ENCODE measurements at regions not wholly inside any gene's neighbourhood (a gene's known extent, or its start where the extent isn't known, plus 50 kb on each side); places are given as distances from the start of the nearest gene placed in this dataset.
"Not testable (repeated sequence)": the region's sequence is repeated elsewhere in the genome, so short reads cannot be mapped to it uniquely, and the experiment has no call there.

GRCh38 chr1:213530611-213531320 is 457.0 kb upstream of the PROX1 start:
- no peak for DNase-seq (ENCODE audit: low read depth in 3 of 3, low spot score in 1 of 3)

GRCh38 chr1:213531369-213532310 is 456.1 kb upstream of the PROX1 start:
- DNase-seq (ENCODE audit: low read depth in 3 of 3, low spot score in 1 of 3): no peak

DNA sequence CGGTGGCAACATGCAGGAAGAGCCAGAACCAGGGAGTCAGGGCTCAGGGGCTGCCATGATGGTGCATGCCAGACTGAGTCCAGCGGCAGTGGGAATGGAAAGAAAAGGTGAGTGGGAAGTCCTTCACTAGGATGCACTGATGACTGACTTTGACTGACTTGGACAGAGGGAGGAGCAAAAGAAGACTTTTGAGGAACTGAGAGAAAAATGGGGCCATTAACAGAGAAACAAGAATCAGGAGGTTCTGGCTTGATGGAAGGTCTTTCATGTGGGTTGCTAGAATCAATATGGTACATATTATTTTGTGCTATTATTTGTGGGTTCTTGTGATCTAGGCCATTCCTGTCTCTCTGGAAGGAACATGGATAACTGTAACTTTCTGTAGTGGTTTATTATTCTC is 454.6 kb upstream of the PROX1 start:
- DNase-seq (ENCODE audit: low read depth in 3 of 3, low spot score in 1 of 3): no peak

- no peak for DNase-seq (ENCODE audit: low read depth in 3 of 3, low spot score in 1 of 3)
Observed at GRCh38 chr1:213535679-213536078, 452.1 kb upstream of the PROX1 start.

DNA sequence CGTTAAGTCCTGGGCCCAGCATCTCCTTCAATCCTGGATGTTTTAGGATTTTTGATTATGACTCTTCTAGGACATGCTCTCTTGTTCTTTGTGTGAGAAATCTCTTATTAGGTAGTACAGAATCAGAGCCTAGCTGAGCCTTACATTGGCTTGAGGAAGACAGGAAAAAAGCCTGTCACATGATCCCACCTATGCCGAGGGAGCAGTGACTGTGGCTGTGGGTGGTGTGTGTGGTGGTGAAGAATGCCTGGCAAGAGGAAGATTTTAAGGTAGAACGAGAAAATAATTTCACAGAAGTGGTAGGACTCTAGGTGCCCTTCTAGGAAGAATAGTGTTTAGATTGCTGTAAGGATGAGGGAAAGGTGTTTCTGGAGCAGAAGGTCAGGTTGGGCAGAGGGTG is 449.5 kb upstream of the PROX1 start:
- no peak for DNase-seq (ENCODE audit: low read depth in 3 of 3, low spot score in 1 of 3)

- no peak for DNase-seq (ENCODE audit: low read depth in 3 of 3, low spot score in 1 of 3)
Observed at GRCh38 chr1:213539464-213539863, 448.3 kb upstream of the PROX1 start.

DNA sequence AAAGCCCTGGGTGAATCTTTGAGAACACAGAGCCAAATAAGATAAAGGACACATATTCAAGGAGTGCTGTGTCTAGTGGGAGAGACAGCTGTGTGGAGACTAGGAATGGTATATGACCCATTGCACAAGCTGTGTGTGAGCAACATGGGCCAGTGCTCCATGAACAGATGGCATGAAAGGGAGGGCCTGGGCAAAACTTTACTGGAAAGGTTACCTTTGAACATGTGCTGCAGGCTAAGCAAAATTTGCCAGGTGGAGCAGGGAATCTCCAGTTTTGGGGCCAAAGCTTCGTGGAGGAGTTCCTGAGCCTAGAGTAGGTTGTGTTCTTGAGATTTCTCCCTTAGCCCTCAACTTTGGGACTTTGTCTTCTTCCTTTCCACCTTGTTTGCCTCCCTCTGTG is 446.1 kb upstream of the PROX1 start:
- DNase-seq (ENCODE audit: low read depth in 3 of 3, low spot score in 1 of 3): no peak

- DNase-seq (ENCODE audit: low read depth in 3 of 3, low spot score in 1 of 3): not testable (repeated sequence)
Observed at GRCh38 chr1:213545181-213545580, 442.6 kb upstream of the PROX1 start.

DNA sequence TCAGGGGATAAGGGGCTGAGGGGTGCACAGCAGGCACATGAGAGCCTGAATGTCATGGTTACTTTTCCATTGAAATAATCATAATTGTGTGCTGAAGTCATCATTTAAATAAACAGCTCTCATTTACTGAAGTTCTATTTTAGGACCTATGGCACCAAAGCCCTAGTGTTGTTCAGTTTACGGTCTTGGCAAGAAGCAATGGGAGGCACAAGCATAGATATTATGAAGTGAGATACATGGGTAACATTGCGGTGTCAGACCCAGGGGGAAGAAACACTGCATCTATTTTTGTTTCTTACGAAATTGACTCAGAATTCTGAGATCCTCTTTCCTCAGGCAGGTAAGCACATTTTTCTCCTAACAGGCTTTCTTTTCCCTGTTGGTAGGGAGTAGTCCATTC is 437.8 kb upstream of the PROX1 start:
- no peak for DNase-seq (ENCODE audit: low read depth in 3 of 3, low spot score in 1 of 3)

- no peak for DNase-seq (ENCODE audit: low read depth in 3 of 3, low spot score in 1 of 3)
Observed at GRCh38 chr1:213550804-213551203, 437.0 kb upstream of the PROX1 start.

DNA sequence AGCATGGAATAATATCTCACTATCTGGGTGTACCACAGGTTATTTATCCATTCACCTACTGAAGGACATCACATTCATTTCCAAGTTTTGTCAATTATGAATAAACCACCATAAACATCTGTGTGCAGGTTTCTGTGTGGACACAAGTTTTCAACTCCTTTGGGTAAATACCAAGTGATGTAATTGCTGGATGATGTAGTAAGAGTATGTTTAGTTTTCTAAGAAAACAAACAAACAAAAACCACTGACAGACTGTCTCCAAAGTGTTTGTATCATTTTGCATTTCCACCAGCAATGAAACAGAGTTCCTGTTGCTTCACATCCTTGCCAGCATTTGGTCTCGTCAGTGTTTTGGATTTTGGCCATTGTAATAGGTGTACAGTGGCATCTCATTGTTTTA is 435.7 kb upstream of the PROX1 start:
- DNase-seq (ENCODE audit: low read depth in 3 of 3, low spot score in 1 of 3): no peak

- DNase-seq (ENCODE audit: low read depth in 3 of 3, low spot score in 1 of 3): no peak
Observed at GRCh38 chr1:213560226-213560625, 427.5 kb upstream of the PROX1 start.

DNA sequence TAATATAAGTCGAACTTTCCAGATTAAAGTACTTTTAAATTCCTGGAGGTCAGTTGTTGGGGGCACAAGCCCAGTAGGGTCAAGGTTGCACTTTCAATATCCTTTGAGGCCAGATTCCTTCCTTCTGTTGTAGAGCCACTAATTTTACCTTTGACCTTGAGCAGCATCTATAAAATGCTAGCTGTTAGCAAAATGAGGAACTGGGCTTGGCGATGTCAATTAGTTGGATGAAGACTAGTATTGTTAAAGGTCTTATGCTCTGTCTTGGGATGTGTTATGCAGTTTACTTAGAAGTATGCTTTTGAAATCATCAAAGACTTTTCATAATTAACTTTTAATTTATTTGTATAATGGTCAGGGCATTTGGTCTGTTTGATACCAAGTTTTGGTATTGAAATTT is 425.9 kb upstream of the PROX1 start:
- no peak for DNase-seq (ENCODE audit: low read depth in 3 of 3, low spot score in 1 of 3)

GRCh38 chr1:213564215-213564659 is 423.5 kb upstream of the PROX1 start:
- no peak for DNase-seq (ENCODE audit: low read depth in 3 of 3, low spot score in 1 of 3)

GRCh38 chr1:213568929-213569815 is 418.6 kb upstream of the PROX1 start:
- no peak for DNase-seq (ENCODE audit: low read depth in 3 of 3, low spot score in 1 of 3)

DNA sequence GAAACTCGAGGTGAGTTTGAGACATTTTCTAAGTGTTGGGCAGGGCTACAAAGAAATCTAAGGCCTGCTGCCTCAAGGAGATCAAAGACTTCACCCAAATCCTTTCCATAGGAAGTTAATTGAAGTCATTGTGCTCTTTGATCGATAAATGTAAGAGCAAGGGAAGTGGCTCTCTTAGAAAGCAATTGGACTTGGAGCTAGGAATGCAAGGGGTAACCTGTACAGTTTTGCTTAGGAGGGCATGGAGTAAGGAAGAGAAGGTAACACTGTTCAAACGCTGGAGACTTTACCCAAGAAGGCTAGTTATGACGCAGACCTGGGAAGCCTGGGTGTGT is 418.0 kb upstream of the PROX1 start:
- DNase-seq (ENCODE audit: low read depth in 3 of 3, low spot score in 1 of 3): no peak

DNA sequence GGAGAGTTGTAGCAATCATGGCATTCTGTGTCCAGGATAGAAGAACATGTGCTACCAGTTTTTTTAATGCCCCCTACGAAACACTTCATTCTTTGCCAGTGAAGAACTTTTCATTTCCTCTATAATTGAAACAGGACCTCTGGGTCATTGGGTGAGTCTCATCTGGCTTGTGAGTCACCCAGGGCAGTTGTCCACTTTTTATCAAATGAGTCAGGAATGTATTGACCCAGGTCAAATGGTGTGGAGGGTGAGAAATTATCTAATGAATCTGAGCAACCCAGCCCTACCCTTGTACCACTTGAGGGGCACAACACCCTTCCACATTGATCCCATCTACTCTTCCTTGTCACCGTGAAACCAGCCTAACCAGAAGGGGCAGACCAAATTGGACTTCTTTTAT is 417.3 kb upstream of the PROX1 start:
- no peak for DNase-seq (ENCODE audit: low read depth in 3 of 3, low spot score in 1 of 3)

- DNase-seq (ENCODE audit: low read depth in 3 of 3, low spot score in 1 of 3): no peak
Observed at GRCh38 chr1:213571419-213571818, 416.4 kb upstream of the PROX1 start.

DNA sequence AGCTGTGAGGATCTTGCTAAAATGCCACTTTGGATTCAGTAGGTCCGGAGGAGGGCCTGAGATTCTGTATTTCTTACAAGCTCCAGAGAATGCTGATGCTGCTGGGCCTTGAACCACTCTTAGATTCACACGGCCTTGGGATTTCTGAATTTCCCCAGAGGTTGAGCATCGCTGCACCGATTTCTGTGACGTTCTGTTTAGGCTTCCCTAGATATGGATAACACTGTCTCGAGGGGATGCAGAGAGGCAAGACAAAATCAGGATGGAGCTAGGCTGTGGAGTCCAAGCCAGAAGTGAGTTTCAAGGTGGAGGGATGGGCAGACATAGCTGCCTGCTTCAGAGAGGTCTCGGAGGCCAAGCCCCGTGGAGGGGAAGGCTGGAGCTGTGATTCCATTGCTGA is 415.9 kb upstream of the PROX1 start:
- DNase-seq (ENCODE audit: low read depth in 3 of 3, low spot score in 1 of 3): no peak

GRCh38 chr1:213572912-213573647 is 414.7 kb upstream of the PROX1 start:
- DNase-seq (ENCODE audit: low read depth in 3 of 3, low spot score in 1 of 3): no peak

GRCh38 chr1:213573648-213574009 is 414.1 kb upstream of the PROX1 start:
- DNase-seq (ENCODE audit: low read depth in 3 of 3, low spot score in 1 of 3): no peak

Data from stimulated activated CD4-positive, alpha-beta T cell treated with anti-CD3 and anti-CD28 coated beads, TNF-alpha, amount 100 ng/mL, for 1 hour (primary cell).